WTC11 (cell line): ENCODE measurements at regions not wholly inside any gene's neighbourhood (a gene's known extent, or its start where the extent isn't known, plus 50 kb on each side); places are given as distances from the start of the nearest gene placed in this dataset.

Experiments
- ATAC-seq: fragments of 200-7000 bp; cut with Tn5 transposase; 2 replicates; pipeline ENCODE4 v1.10.0; 2021; ENCODE audit warnings: mild to moderate bottlenecking, moderate library complexity
- CTCF ChIA-PET: fragments of 300-600 bp; sonication (Branson Sonifier 250); formaldehyde crosslinking; loops from one replicate; lab custom pipeline; 2021; ENCODE audit warnings: antibody characterized with exemption; lab: Charles Lee
- POLR2A ChIA-PET: fragments of 350-600 bp; sonication (Branson Sonifier 250); formaldehyde crosslinking; loops from one replicate; lab custom pipeline; 2021; ENCODE audit warnings: antibody characterized with exemption; lab: Charles Lee
- DNase-seq: peaks from one replicate; pipeline ENCODE4 v3.0.0; 2021; ENCODE audit warnings: low spot score
- H3K27ac Mint-ChIP-seq: 2 replicates; pipeline ENCODE4 v1.8.0; 2021; ENCODE audit warnings: mixed read lengths
- H3K27me3 Mint-ChIP-seq: 2 replicates; pipeline ENCODE4 v1.8.0; 2021; ENCODE audit warnings: low read depth, mild to moderate bottlenecking, moderate library complexity, mixed read lengths
- H3K36me3 Mint-ChIP-seq: 2 replicates; pipeline ENCODE4 v1.8.0; 2021; ENCODE audit warnings: mixed read lengths
- H3K4me1 Mint-ChIP-seq: 2 replicates; pipeline ENCODE4 v1.8.0; 2022; ENCODE audit warnings: mixed read lengths
- H3K4me3 Mint-ChIP-seq: 2 replicates; pipeline ENCODE4 v1.8.0; 2021; ENCODE audit warnings: mild to moderate bottlenecking, moderate library complexity, mixed read lengths
- H3K9me3 Mint-ChIP-seq: 2 replicates; pipeline ENCODE4 v1.8.0; 2021; ENCODE audit warnings: mixed read lengths
- ARID4B ChIP-seq: sonication (generic); formaldehyde crosslinking; IDR thresholded peaks from 2 replicates; pipeline ENCODE4 v1.8.0; 2023; ENCODE audit warnings: missing genetic modification reagents, mild to moderate bottlenecking, borderline replicate concordance
- ATF1 ChIP-seq: sonication (generic); formaldehyde crosslinking; IDR thresholded peaks from 2 replicates; pipeline ENCODE4 v1.8.1; 2023; ENCODE audit warnings: mild to moderate bottlenecking, moderate library complexity, missing genetic modification reagents
- FOXP1 ChIP-seq: sonication (generic); formaldehyde crosslinking; IDR thresholded peaks from 2 replicates; pipeline ENCODE4 v1.8.0; 2022; ENCODE audit warnings: missing genetic modification reagents, mild to moderate bottlenecking, moderate library complexity, borderline replicate concordance
- GTF2I ChIP-seq: fragments of 250-450 bp; sonication (Bioruptor Pico); conservative IDR thresholded peaks from 2 replicates; pipeline ENCODE4 v1.4.0; 2021; ENCODE audit warnings: mild to moderate bottlenecking
- HMGXB4 ChIP-seq: sonication (generic); formaldehyde crosslinking; IDR thresholded peaks from 2 replicates; pipeline ENCODE4 v1.8.1; 2023; ENCODE audit warnings: mild to moderate bottlenecking, moderate library complexity, missing genetic modification reagents
- MXD4 ChIP-seq: fragments of 250-450 bp; sonication (Bioruptor Pico); IDR thresholded peaks from 2 replicates; pipeline ENCODE4 v1.8.0; 2021; ENCODE audit warnings: mild to moderate bottlenecking, moderate library complexity, borderline replicate concordance
- PRDM15 ChIP-seq: sonication (generic); formaldehyde crosslinking; IDR thresholded peaks from 2 replicates; pipeline ENCODE4 v1.8.0; 2022; ENCODE audit warnings: missing genetic modification reagents
- SMAD3 ChIP-seq: sonication (generic); formaldehyde crosslinking; IDR thresholded peaks from 2 replicates; pipeline ENCODE4 v1.8.0; 2022; ENCODE audit warnings: missing genetic modification reagents, mild to moderate bottlenecking, borderline replicate concordance
- STAT6 ChIP-seq: sonication (generic); formaldehyde crosslinking; conservative IDR thresholded peaks from 2 replicates; pipeline ENCODE4 v1.8.1; 2023; ENCODE audit warnings: mild to moderate bottlenecking, low read depth, missing genetic modification reagents, moderate library complexity
- TEAD1 ChIP-seq: sonication (generic); formaldehyde crosslinking; IDR thresholded peaks from 2 replicates; pipeline ENCODE4 v1.8.0; 2022; ENCODE audit warnings: mild to moderate bottlenecking, missing genetic modification reagents
- TEAD4 ChIP-seq: sonication (generic); formaldehyde crosslinking; IDR thresholded peaks from 2 replicates; pipeline ENCODE4 v1.8.0; 2022; ENCODE audit warnings: mild to moderate bottlenecking, missing genetic modification reagents
- USF2 ChIP-seq: sonication (generic); formaldehyde crosslinking; IDR thresholded peaks from 2 replicates; pipeline ENCODE4 v1.8.1; 2023; ENCODE audit warnings: mild to moderate bottlenecking, missing genetic modification reagents, moderate library complexity
- ZNF138 ChIP-seq: sonication (generic); formaldehyde crosslinking; conservative IDR thresholded peaks from 2 replicates; pipeline ENCODE4 v1.8.1; 2022; ENCODE audit warnings: mild to moderate bottlenecking, moderate library complexity, missing genetic modification reagents
- ZNF416 ChIP-seq: fragments of 250-450 bp; sonication (Bioruptor Pico); IDR thresholded peaks from 2 replicates; pipeline ENCODE4 v1.9.0; 2021; ENCODE audit warnings: mild to moderate bottlenecking, inconsistent platforms

- no peak overlapping the region for H3K4me3 Mint-ChIP-seq
- POLR2A ChIA-PET = no interaction called here
- CTCF ChIA-PET = interaction anchor here (1.0 to 2.0 kb wide), 6 partner anchors 10 to 61 kb away, joined by 3 to 6 read pairs (median 4); no protein-coding TSS in a partner anchor
- no peak for ATAC-seq
- TF ChIP-seq FOXP1 (CRISPR knock-in tag) = no peak
- no peak for TF ChIP-seq PRDM15 (CRISPR knock-in tag)
- no peak for TF ChIP-seq ATF1 (CRISPR knock-in tag)
- TF ChIP-seq, all 79 proteins: peak for 0
- Mint-ChIP-seq H3K27ac (no peak overlapping the region; the same call in 1 of the 2 replicates), H3K4me1 (peaks cover 19% of the 10 kb centered on the region), H3K9me3 (peaks cover 4% of the 10 kb centered on the region), H3K27me3 (no peaks in the 10 kb centered on the region; the same call in 1 of the 2 replicates), H3K36me3 (peaks cover 4% of the 10 kb centered on the region)
- DNase-seq = no peak
Observed at GRCh38 chr2:240204431-240205276, 64.2 kb upstream of the OTOS start.

- Mint-ChIP-seq H3K4me3 (no peak overlapping the region), H3K9me3 (peaks cover 4% of the 10 kb centered on the region), H3K27ac (no peak overlapping the region), H3K4me1 (peaks cover 19% of the 10 kb centered on the region), H3K36me3 (peaks cover 4% of the 10 kb centered on the region), H3K27me3 (no peaks in the 10 kb centered on the region; the same call in 1 of the 2 replicates)
- CTCF ChIA-PET = interaction anchor here (1.0 to 2.0 kb wide), 5 partner anchors 9 to 56 kb away, joined by 3 to 6 read pairs (median 4); no protein-coding TSS in a partner anchor
- DNase-seq (peak; percentile 20), ATAC-seq (peak; percentile 77)
- TF ChIP-seq TEAD4 (CRISPR knock-in tag) (no peak), ZNF416 (CRISPR knock-in tag) (no peak), TEAD1 (no peak), MXD4 (CRISPR knock-in tag) (no peak), USF2 (CRISPR knock-in tag) (no peak), ZNF138 (CRISPR knock-in tag) (no peak), GTF2I (CRISPR knock-in tag) (no peak), SMAD3 (CRISPR knock-in tag) (no peak), HMGXB4 (CRISPR knock-in tag) (no peak), ARID4B (no peak), STAT6 (CRISPR knock-in tag) (no peak)
- TF ChIP-seq, all 79 proteins: peak for 0
- POLR2A ChIA-PET = no interaction called here
Observed at GRCh38 chr2:240205348-240205747, 64.9 kb upstream of the OTOS start.
